ENCODE measurements at regions not wholly inside any gene's neighbourhood (a gene's known extent, or its start where the extent isn't known, plus 50 kb on each side); places are given as distances from the start of the nearest gene placed in this dataset.

- Histone ChIP-seq H3K4me3 (replicated peaks in 1 of 4; ENCODE audit: control extremely low read depth in 1 of 4, insufficient read depth in 1 of 4, low read depth in 3 of 4, low read length in 4 of 4) (no peak overlapping the region), H3K27ac (ENCODE audit: insufficient read depth, low read length) (no peak overlapping the region), H3K27me3 (ENCODE audit: control insufficient read depth, insufficient read depth, low read length) (no peaks in the 10 kb centered on the region), H3K9me3 (ENCODE audit: control insufficient read depth, insufficient read depth, low read depth, low read length) (no peaks in the 10 kb centered on the region), H2AFZ (ENCODE audit: low read length) (no peak overlapping the region), H3K4me2 (ENCODE audit: extremely low read depth, insufficient read depth, low read length) (no peak overlapping the region), H3K36me3 (ENCODE audit: control insufficient read depth, insufficient read depth, low read length) (no peaks in the 10 kb centered on the region), H3K79me2 (ENCODE audit: control insufficient read depth, insufficient read depth, low read length) (no peaks in the 10 kb centered on the region), H4K20me1 (ENCODE audit: control insufficient read depth, extremely low read depth, insufficient read depth, low read length) (no peaks in the 10 kb centered on the region), H3K9ac (ENCODE audit: insufficient read depth, low read length) (no peak overlapping the region), H3K4me1 (ENCODE audit: control insufficient read depth, extremely low read depth, insufficient read depth, low read length) (no peaks in the 10 kb centered on the region)
- DNase-seq (ENCODE audit: low read depth in 2 of 2), result no peak
- TF ChIP-seq CTCF (conservative IDR thresholded peaks at IDR 0.05 in 1 of 2, IDR thresholded peaks at IDR 0.05 in 1 of 2; ENCODE audit: low read depth in 1 of 2, low read length in 2 of 2), result no peak
- no peak for TF ChIP-seq EZH2 (IDR thresholded peaks at IDR 0.05; ENCODE audit: low read length, missing control alignments)
These were observed 155.5 kb upstream of the GRIN3A start for GRCh38 chr9:101893661-101894646.

- H2AFZ ChIP-seq (ENCODE audit: low read length), result no peak overlapping the region
- H3K27ac ChIP-seq (ENCODE audit: insufficient read depth, low read length), result no peak overlapping the region
- H3K36me3 ChIP-seq (ENCODE audit: control insufficient read depth, insufficient read depth, low read length), result no peaks in the 10 kb centered on the region
- H3K4me3 ChIP-seq (replicated peaks in 1 of 4; ENCODE audit: control extremely low read depth in 1 of 4, insufficient read depth in 1 of 4, low read depth in 3 of 4, low read length in 4 of 4), result no peak overlapping the region
- H3K27me3 ChIP-seq (ENCODE audit: control insufficient read depth, insufficient read depth, low read length), result no peaks in the 10 kb centered on the region
- no peak for DNase-seq (ENCODE audit: low read depth in 2 of 2)
- no peak overlapping the region for H3K4me2 ChIP-seq (ENCODE audit: extremely low read depth, insufficient read depth, low read length)
- H3K9me3 ChIP-seq (ENCODE audit: control insufficient read depth, insufficient read depth, low read depth, low read length), result no peaks in the 10 kb centered on the region
- H3K4me1 ChIP-seq (ENCODE audit: control insufficient read depth, extremely low read depth, insufficient read depth, low read length), result no peaks in the 10 kb centered on the region
- H4K20me1 ChIP-seq (ENCODE audit: control insufficient read depth, extremely low read depth, insufficient read depth, low read length), result no peaks in the 10 kb centered on the region
- no peak overlapping the region for H3K9ac ChIP-seq (ENCODE audit: insufficient read depth, low read length)
- no peaks in the 10 kb centered on the region for H3K79me2 ChIP-seq (ENCODE audit: control insufficient read depth, insufficient read depth, low read length)
- TF ChIP-seq EZH2 (IDR thresholded peaks at IDR 0.05; ENCODE audit: low read length, missing control alignments) (no peak), CTCF (conservative IDR thresholded peaks at IDR 0.05 in 1 of 2, IDR thresholded peaks at IDR 0.05 in 1 of 2; ENCODE audit: low read depth in 1 of 2, low read length in 2 of 2) (no peak)
These were observed 143.1 kb upstream of the GRIN3A start for GRCh38 chr9:101881508-101881907.

- no peak for DNase-seq (ENCODE audit: low read depth in 2 of 2)
- Histone ChIP-seq H3K9me3 (ENCODE audit: control insufficient read depth, insufficient read depth, low read depth, low read length) (no peaks in the 10 kb centered on the region), H2AFZ (ENCODE audit: low read length) (no peak overlapping the region), H3K27me3 (ENCODE audit: control insufficient read depth, insufficient read depth, low read length) (no peaks in the 10 kb centered on the region), H3K4me3 (replicated peaks in 1 of 4; ENCODE audit: control extremely low read depth in 1 of 4, insufficient read depth in 1 of 4, low read depth in 3 of 4, low read length in 4 of 4) (no peak overlapping the region), H3K27ac (ENCODE audit: insufficient read depth, low read length) (no peak overlapping the region), H4K20me1 (ENCODE audit: control insufficient read depth, extremely low read depth, insufficient read depth, low read length) (no peaks in the 10 kb centered on the region), H3K4me2 (ENCODE audit: extremely low read depth, insufficient read depth, low read length) (no peak overlapping the region), H3K36me3 (ENCODE audit: control insufficient read depth, insufficient read depth, low read length) (no peaks in the 10 kb centered on the region), H3K79me2 (ENCODE audit: control insufficient read depth, insufficient read depth, low read length) (no peaks in the 10 kb centered on the region), H3K4me1 (ENCODE audit: control insufficient read depth, extremely low read depth, insufficient read depth, low read length) (no peaks in the 10 kb centered on the region), H3K9ac (ENCODE audit: insufficient read depth, low read length) (no peak overlapping the region)
- no peak for TF ChIP-seq CTCF (conservative IDR thresholded peaks at IDR 0.05 in 1 of 2, IDR thresholded peaks at IDR 0.05 in 1 of 2; ENCODE audit: low read depth in 1 of 2, low read length in 2 of 2)
- no peak for TF ChIP-seq EZH2 (IDR thresholded peaks at IDR 0.05; ENCODE audit: low read length, missing control alignments)
These were observed 142.4 kb upstream of the GRIN3A start for GRCh38 chr9:101880846-101881245.

Measured in fibroblast of lung (primary cell).